ENCODE measurements at regions not wholly inside any gene's neighbourhood (a gene's known extent, or its start where the extent isn't known, plus 50 kb on each side); places are given as distances from the start of the nearest gene placed in this dataset.

DNA sequence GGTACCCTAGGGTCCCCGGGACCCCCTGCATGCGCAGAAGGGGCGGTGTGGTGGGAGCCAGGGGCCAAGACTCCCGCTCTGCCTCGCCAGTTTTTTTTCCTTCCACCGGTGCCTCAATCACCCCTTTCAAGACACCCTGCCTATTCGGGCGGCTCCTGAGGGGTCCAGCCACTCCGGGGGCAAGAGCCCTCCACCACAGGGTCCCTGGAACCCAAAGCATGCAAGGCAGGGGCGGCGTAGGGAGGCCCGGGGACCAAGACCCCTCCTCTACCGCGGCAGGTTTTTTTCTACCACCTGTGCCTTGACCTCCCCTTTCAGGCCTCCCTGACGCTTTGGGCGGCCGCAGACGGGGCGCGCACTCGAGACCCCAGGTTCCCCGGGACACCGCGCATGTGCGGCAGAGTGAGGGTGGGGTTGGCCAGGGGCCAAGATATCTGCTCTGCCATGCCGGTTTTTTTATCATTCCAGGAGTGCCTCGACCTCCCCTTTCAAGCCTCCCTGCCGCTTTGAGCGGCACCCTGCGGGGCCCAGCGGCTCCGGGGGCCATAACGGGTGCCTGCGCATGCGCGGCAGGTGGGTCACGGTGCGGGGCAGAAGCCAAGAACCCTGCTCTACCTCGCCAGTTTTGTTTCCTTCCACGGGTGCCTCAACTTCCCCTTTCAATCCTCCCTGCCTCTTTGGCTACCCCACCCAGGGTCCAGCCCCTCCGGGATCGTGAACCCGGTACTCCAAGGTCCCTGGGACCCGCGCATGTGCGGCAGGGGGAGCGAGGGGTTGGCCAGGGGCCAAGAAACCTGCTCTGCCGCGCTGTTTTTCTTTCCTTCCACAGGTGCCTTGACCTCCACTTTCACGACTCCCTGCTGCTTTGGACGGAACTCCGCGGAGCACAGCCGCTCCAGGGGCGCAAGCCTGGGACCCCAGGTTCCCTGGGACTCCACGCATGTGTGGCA, 328.1 kb downstream of the ALG10 start:
- no peak for ATAC-seq (ENCODE audit: poor library complexity)

DNA sequence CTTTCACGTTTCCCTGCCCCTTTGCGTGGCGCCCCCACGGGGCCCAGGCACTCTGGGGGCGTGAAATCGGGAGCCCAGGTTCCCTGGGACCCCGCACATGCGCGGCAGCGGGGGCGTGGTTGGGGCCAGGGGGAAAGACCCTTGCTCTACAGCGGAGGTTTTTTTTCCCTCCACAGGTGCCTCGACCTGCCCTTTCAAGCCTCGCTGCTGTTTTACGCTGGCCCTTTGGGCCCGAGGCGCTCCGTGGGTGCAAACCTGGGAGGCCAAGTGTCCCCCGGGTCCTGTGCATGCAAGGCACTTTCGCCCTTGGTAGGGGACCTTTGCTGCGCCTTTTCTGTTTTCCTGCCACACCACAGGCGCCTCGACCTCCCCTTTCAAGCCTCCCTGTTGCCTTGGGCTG, 329.8 kb downstream of the ALG10 start:
- intact Hi-C loops (cut with DNase I) = no loop called here
- DNase-seq (no peak), ATAC-seq (ENCODE audit: poor library complexity) (no peak)

More for the DNA sequence above, 328.1 kb downstream of the ALG10 start:
- no peak for DNase-seq
- intact Hi-C loops (cut with DNase I) = no loop called here

DNA sequence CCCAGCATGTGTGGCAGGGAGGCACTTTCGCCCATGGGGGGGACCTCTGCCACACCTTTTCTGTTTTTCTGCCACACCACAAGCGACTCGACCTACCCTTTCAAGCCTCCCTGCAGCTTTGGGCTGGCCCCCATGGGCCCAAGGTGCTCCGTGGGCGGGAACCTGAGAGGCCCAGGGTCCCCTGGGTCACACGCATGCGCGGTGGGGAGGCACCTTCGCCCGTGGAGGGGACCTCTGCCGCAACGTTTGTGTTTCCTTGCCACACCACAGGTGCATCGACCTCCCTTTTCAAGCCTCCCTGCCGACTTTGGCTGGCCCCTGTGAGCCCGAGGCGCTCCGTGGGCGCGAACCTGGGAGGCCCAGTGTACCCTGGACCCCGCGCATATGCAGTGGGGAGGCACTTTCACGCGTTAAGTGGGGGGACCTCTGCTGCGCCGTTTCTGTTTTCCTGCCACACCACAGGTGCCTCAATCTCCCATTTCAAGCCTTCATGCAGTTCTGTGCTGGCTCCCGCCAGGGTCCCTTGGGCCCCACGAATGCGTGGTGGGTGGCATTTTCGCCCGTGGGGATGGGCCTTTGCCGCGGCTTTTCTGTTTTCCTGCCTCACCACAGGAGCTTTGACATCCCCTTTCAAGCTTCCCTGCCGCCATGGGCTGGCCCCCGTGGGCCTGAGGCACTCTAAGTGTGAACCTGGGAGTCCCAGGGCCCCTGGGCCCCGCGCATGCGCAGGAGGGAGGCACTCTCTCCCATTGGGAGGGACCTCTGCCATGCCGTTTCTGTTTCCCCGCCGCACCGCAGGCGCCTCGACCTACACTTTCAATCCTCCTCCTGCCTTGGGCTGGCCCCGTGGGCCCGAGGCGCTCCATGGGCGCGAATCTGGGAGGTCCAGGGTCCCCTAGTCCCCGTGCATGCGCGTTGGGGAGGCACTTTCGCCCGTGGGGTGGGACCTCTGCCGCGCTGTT, 332.2 kb downstream of the ALG10 start:
- no peak for DNase-seq
- intact Hi-C loops (cut with DNase I) = no loop called here

DNA sequence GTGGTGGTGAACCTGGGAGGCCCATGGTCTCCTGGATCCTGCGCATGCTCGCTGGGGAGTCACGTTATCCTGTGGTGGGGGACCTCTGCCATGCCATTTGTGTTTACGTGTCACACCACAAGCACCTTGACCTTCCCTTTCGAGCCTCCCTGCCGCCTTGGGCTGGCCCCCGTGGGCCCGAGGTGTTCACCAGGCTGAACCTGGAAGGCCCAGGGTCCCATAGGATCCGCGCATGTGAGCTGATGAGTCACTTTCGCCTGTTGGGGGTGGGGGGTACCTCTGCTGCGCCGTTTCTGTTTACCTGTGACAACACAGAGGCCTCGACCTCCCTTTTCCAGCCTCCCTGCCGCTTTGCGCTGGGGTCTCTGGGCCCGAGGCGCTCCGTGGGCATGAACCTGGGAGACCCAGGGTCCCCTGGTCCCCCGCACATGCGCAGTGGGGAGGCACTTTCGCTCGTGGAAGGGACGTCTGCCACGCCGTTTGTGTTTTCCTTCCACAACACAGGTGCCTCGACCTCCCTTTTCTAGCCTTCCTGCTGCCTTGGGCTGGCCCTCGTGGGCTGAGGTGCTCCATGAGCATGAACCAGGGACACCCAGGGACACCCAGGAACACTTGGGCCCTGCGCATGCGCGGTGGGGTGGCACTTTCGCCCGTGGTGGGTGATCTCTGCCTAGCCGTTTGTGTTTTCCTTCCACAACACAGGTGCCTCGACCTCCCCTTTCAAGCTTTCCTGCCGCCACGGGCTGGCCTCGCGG, 334.1 kb downstream of the ALG10 start:
- DNase-seq (no peak), ATAC-seq (ENCODE audit: poor library complexity) (no peak)
- intact Hi-C loops (cut with DNase I) = no loop called here

More for the DNA sequence above, 332.2 kb downstream of the ALG10 start:
- no peak for ATAC-seq (ENCODE audit: poor library complexity)

DNA sequence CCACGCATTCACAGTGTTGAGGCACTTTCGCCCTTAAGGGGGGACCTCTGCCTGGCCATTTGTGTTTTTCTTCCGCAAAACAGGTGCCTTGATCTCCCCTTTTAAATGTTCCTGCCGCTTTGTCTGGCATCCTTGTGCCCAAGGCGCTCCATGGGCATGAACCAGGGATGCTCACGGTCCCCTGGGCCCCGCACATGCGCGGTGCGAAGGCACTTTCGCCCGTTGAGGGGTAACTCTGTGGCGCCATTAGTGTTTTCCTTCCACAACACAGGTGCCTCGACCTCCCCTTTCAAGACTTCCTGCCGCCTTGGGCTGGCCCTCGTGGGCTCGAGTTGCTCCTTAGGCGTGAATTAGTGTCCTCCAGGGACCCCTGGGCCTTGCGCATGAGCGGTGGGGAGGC, 335.5 kb downstream of the ALG10 start:
- DNase-seq = no peak
- no peak for ATAC-seq (ENCODE audit: poor library complexity)
- intact Hi-C loops (cut with DNase I) = no loop called here

DNA sequence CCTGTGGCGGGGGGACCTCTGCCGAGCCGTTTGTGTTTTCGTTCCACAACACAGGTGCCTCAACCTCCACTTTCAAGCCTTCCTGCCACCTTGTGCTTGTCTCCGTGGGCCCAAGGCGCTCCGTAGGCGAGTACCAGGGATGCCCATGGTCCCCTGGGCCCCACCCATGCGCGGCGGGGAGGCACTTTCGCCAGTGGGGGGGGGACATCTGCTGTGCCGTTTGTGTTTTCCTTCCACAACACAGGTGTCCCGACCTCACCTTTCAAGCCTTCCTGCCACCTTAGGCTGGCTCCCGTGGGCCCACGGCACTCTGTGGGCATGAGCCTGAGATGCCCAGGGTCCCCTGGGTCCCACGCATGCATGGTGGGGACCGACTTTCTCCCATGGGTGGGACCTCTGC, 335.9 kb downstream of the ALG10 start:
- ATAC-seq (ENCODE audit: poor library complexity) (no peak), DNase-seq (no peak)
- intact Hi-C loops (cut with DNase I) = no loop called here

DNA sequence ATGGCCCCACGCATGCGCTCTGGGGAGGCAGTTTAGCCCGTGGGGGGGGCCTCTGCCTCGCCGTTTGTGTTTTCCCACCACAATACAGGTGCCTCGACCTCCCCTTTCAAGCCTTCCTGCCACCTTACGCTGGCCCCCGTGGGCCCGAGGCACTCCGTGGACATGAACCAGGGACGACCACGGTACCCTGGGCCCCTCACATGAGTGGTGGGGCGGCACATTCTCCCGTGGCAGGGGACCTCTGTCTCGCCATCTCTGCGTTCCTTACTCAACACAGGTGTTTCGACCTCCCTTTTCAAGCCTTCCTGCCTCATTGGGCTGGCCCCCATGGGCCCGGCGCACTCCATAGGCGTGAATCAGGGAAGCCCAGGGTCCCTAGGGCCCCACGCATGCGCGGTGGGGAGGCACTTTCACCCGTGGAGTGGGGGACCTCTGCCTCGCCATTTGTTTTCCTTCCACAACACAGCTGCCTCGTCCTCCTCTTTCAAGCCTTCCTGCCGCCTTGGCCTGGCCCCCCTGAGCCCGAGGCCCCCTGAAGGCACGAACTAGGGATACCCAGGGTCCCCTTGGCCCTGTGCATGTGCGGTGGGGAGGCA, 339.5 kb downstream of the ALG10 start:
- intact Hi-C loops (cut with DNase I) = no loop called here
- ATAC-seq (ENCODE audit: poor library complexity) (no peak), DNase-seq (no peak)

DNA sequence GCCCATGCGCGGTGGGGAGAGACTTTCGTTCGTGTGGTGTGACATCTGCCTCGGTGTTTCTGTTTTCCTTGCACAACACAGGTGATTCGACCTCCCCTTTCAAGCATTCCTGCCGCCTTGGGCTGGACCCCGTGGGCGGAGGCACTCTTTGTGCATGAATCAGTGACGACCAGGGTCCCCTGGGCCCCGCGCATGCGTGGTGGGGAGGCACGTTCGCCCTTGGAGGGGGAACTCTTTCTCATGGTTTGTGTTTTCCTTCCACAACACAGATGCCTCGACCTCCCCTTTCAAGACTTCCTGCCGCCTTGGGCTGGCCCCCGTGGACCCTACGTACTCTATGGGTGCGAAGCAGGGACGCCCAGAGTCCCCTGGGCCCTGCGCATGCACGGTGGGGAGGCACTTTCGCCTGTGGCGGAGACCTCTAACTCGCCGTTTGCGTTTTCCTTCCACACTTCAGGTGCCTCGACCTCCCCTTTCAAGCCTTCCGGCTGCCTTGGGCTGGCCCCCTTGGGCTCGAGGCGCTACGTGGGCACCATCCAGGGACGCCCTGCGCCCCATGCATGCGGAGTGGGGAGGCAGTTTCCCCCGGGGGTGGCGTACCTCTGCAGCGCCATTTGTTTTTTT, 340.9 kb downstream of the ALG10 start:
- DNase-seq = no peak
- ATAC-seq (ENCODE audit: poor library complexity) = no peak
- intact Hi-C loops (cut with DNase I) = no loop called here

DNA sequence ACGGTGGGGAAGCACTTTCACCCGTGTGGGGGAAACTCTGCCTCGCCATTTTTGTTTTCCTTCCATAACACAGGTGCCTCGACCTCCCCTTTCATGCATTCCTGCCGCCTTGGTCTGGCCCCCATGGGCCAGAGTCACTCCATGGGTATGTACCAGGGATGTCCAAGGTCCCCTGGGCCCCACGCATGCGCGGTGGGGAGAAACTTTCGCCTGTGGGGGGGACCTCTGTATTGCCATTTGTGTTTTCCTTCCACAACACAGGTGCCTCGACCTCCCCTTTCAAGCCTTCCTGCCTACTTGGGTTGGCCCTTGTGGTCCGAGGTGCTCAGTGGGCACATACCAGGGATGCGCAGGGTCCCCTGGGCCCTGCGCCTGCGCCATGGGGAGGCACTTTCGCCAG, 345.8 kb downstream of the ALG10 start:
- DNase-seq (no peak), ATAC-seq (ENCODE audit: poor library complexity) (no peak)
- intact Hi-C loops (cut with DNase I) = no loop called here

DNA sequence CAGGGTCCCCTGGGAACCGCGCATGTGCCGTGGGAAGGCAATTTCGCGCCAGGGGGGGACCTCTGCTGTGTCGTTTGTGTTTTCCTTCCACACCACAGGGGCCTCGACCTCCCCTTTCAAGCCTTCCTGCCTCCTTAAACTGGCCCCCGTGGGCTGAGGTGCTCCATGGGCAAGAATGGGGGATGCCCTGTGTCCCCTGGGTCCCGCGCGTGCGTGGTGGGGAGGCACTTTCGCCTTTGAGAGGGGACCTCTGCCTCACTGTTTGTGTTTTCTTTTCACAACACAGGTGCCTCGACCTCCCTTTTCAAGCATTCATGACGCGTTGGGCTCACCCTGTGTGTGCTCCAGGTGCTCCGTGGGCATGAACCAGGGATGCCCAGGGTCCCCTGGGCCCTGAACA, 348.8 kb downstream of the ALG10 start:
- intact Hi-C loops (cut with DNase I) = no loop called here
- no peak for DNase-seq
- no peak for ATAC-seq (ENCODE audit: poor library complexity)

DNA sequence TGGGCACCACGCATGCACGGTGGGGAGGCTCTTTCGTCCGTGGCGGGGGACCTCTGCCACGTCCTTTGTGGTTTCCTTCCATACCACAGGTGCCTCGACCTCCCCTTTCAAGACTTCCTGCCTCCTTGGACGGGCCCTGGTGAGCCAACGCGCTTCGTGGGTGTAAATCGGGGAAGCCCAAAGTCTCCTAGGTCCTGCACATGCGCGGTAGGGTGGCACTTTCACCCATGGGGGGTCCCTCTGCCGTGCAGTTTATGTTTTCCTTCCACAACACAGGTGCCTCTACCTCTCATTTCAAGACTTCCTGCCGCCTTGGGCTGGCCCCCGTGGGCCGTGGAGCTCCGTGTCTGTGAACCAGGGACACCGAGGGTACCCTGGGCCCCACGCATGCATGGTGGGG, 349.7 kb downstream of the ALG10 start:
- ATAC-seq (ENCODE audit: poor library complexity) (no peak), DNase-seq (no peak)
- intact Hi-C loops (cut with DNase I) = no loop called here

DNA sequence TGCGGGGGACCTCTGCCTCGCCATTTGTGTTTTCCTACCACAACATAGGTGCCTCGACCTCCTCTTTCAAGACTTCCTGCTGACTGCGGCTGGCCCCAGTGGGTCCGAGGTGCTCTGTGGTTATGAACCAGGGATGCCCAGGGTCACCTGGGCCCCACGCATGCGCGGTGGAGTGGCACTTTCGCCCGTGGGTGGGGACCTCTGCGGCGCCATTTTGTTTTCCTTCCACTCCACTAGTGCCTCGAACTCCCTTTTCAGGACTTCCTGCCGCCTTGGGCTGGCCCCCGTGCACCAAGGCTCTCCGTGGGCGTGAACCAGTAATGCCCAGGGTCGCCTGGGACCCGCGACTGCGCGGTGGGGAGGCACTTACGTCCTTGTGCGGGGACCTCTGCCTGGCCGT, 351.6 kb downstream of the ALG10 start:
- ATAC-seq (ENCODE audit: poor library complexity) (no peak), DNase-seq (no peak)
- intact Hi-C loops (cut with DNase I) = no loop called here

DNA sequence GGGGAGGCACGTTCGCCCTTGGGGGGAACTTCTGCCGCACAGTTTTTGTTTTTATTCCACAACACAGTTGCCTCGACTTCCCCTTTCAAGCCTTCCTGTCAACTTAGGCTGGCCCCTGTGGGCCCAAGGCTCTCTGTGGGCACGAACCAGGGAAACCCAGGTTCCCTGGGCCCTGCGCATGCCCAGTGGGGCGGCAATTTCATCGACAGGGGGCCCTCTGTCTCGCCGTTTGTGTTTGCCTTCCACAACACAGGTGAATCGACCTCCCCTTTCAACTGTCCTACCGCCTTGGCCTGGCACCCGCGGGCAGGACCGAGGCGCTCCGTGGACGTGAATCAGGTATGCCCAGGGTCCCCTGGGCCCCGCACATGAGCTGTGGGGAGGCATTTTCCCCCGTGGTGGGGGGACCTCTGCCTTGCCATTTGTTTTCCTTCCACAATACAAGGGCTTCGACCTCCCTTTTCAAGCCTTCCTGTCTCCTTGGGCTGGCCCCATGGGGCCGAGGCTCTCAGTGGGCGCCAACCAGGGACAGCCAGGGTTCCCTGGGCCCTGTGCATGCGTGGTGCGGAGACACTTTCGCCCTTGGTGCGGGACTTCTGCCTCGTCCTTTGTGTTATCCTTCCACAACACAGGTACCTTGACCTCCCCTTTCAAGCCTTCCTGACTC, 354.0 kb downstream of the ALG10 start:
- DNase-seq (no peak), ATAC-seq (ENCODE audit: poor library complexity) (no peak)
- intact Hi-C loops (cut with DNase I) = no loop called here

DNA sequence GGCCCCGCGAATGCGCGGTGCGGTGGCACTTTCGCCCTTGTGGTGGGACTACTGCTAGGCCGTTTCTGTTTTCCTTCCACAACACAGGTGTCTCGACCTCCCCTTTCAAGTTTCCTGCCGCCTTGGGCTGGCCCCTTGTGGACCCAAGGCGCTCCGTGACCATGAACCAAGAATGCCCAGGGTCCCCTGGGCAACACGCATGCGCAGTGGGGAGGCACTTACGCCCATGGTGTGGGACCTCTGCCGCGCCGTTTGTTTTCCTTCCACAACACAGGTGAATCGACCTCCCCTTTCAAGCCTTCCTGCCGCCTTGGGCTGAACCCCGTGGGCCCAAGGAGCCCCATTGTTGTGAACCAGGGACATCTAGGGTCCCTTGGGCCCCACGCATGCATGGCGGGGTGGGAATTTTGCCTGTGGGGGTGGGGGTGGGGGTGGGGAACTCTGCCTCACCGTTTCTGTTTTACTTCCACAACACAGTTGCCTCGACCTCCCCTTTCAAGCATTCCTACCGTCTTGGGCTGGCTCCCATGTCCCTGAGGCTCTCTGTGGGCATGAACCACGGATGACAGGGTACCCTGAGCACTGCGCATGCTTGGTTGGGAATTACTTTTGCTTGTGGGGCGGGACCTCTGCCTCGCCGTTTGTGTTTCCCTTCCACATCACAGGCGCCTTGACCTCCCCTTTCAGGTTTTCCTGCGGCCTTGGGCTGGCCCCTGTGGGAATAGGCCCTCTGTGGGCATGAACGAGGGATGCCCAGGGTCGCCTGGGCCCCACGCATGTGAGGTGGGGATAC, 355.1 kb downstream of the ALG10 start:
- ATAC-seq (ENCODE audit: poor library complexity) (no peak), DNase-seq (no peak)
- intact Hi-C loops (cut with DNase I) = no loop called here

DNA sequence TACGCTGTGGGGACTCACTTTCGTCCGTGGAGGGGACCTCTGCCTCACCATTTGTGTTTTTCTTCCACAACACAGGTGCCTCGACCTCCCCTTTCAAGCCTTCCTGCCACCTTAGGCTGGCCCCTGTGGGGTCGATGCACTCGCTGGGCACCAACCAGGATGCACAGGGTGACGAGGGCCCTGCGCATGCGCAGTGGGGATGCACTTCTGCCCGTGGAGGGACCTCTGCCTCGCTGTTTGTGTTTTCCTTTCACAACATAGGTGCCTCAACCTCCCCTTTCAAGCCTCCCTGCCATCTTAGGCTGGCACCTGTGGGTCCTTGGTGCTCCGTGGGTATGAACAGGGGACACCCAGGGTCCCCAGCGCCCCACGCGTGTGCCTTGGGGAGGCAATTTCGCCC, 356.8 kb downstream of the ALG10 start:
- intact Hi-C loops (cut with DNase I) = no loop called here
- no peak for DNase-seq
- ATAC-seq (ENCODE audit: poor library complexity) = no peak

DNA sequence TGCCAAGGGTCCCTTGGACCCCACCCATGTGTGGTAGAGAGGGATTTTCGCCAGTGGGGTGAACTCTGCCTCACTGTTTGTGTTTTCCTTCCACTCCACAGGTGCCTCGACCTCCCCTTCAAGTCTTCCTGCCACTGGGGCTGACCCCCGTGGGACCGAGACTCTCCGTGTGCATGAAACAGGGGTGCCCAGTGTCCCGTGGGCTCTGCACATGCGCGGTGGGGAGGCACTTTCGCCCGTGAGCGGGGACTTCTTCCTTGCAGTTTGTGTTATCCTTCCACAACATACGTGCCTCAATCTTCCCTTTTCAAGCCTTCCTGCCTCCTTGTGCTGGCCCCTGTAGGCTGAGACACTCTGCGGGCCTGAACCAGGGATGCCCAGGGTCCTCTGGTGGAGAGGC, 362.4 kb downstream of the ALG10 start:
- DNase-seq (no peak), ATAC-seq (ENCODE audit: poor library complexity) (no peak)
- intact Hi-C loops (cut with DNase I) = no loop called here

DNA sequence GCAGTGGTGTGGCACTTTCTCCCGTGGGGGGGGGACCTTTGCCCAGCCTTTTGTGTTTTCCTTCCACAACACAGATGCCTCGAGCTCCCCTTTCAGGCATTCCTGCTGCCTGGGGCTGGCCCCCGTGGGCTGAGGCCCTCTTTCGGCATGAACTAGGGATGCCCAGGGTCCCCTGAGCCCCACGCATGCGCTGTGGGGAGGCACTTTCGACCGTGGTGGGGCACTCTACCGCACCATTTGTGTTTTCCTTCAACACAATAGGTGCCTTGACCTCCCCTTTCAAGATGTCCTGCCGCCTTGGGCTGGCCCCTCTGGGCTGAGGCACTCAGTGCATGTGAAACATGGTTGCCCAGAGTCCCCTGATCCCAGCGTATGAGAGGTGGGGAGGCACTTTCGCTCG, 363.7 kb downstream of the ALG10 start:
- ATAC-seq (ENCODE audit: poor library complexity) (no peak), DNase-seq (no peak)
- intact Hi-C loops (cut with DNase I) = no loop called here

All from Right ventricle myocardium superior (tissue), 1 donor.